Embryonic facial prominence (tissue), 1 donor: ENCODE measurements at regions not wholly inside any gene's neighbourhood (a gene's known extent, or its start where the extent isn't known, plus 50 kb on each side); places are given as distances from the start of the nearest gene placed in this dataset.
"Not testable (repeated sequence)": the region's sequence is repeated elsewhere in the genome, so short reads cannot be mapped to it uniquely, and the experiment has no call there.

Experiments used
- DNase-seq: peaks from one replicate; pipeline ENCODE4 v3.0.0-alpha.2; 2016; ENCODE audit errors: extremely low spot score

DNA sequence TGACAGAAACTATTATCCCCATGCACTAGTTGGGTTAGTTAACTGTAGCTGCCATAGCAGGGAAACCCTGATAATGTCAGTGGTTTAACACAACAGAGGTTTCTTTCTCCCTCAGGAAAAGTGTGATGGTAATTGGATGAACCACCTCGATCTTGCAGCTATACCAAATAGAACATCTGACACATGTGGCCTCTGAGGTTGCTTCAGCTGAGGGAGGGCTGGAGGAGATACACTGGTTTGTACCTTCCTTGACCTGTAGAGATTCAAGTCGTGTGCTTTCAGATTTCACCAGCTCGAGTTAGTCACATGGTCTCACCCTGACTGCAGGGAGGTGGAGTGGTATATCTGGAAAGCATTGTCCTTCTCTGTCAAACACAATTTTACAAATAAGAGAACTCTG, 147.2 kb upstream of the SFRP2 start:
- no peak for DNase-seq

DNA sequence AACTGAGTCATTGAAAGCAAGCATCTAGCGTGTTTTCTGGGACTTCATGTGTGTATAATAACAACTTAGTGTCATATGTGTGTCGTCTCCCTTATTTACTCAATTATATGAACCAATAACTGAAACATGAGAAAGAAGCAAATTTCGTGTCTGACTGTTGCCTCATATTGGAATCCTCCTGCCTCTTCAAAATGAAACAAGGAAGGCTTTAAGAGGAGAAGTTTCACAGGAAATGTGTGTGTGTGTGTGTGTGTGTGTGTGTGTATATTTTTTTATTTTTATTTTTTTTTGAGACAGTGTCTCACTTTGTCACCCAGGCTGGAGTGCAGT, 145.8 kb upstream of the SFRP2 start:
- DNase-seq: no peak

DNA sequence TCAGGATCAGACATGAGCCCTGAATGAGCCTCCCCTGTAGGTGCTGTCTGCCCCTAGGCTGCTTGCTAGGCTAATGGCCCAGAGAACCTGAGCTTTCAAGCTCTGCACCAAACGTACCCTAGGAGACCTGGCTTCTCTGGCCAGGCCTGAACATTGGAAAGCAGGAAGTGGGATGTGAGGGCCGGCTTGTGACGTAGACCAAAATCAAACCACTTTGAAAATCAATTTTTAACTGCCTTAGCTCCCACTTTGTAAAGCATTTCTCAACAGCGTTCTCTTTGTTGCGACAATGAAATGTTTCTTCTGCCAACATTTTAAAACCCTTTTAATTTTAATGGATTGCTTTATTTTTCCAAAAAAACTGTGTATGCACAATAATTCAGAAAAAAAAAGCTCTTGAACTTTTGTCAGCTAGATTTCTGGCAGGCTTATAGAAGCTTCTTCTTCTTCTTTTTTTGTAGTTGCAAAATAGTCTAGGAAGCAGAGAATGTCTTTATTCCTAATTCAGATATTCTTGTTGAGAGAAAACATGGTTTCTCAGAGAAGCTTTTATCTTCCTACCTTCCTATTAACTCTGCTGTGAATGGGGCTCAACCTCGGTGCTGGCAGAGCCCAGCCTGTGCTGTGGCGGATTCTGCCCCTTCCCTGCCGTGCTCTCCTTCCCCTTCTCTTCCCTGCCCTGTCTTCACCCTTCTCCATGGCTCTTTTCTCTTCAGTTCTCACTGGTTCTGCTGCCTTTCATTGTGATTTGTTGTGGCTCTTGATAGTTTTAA, 145.2 kb upstream of the SFRP2 start:
- DNase-seq: no peak

DNA sequence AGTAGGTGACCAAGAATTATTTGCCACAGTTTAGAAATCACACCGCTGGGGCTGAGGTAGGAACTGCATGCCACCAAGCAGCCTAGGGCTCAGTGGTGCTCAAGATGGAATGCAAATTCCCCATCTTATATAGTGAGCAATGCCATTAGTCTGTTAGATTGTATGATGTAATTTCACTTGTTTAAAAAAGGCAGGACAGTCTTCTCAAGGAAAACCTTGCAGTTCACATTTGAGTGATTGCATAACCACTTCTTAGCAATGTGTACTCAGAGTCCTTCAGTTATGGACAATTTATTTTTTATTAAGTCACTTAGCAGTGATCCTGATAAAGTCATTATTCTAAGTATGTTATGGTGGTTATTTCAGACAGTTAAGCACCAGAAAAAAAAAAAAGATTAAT, 142.9 kb upstream of the SFRP2 start:
- no peak for DNase-seq

DNA sequence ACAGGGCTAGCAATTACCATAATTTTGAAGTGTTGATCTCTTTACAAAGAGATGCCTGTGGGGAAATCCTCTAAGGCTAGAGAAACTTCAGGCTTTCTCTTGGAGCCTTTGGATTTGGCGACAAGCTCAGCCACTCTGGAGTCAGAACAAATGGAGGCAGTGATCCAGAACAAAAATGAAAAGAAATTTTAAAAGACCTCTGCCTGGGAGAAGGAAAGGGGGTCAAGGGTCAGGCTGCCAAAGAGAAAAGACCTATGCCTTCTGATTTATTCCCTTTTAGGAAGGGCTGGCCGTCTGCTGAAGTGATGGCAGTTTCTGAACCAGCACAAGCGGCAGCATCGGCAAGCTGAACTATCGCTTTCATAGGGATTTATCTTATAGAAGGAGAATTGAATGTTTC, 140.8 kb upstream of the SFRP2 start:
- DNase-seq: no peak

DNA sequence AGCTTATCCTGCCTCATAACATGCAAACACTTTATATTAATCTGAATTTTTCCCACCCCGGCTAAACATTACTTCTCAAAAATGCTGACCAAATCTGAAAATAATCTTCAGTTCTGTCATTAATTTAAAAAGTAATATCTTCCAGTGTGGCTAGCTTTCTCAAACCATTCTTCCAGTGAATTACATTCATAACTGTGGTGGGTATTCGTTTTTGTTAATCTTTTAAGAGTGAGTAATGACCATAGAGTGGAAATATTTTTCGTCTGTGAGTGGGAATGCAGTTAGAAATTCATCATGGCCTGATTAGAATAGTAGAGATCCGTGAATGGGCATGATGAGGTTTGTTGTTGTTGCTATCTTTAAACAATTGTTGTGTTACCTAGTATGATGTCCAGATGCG, 138.6 kb upstream of the SFRP2 start:
- no peak for DNase-seq

DNA sequence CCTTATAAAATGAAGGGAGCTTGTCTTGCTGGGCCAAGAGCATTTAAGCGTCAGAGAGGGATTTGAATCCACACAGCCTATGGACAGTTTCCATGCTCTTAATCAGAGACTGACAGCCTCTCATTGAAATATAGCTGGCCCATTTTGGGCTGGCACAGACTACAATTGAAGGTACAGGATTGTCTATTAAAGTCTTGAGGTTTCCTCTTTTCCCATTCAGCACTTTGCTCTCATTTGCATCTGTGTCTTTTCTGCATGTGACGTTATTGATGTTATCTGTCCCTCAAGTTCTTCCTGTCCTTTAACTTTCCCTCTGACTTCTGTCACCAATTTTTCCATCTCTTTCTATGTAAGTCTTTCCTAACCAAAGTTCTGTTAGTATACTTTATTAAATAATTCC, 133.3 kb upstream of the SFRP2 start:
- DNase-seq: no peak

DNA sequence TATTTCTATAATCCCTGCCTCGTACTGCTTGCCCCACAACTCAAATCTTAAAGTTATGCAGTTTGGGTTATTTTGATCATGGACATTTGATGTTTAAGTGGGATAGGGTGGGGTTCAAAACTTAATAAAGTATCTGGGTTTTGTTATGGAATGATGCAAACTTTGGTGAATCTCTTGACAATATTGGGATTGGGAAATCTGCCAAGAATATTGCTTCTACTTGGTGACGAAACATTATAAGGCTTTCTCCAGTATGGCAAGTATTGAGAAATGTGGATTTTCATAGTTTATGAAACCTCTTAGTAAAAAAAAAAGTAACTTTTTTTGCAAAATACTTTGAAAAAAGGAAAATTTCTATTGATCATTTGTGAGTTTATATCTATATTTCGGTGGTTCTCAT, 130.8 kb upstream of the SFRP2 start:
- no peak for DNase-seq

DNA sequence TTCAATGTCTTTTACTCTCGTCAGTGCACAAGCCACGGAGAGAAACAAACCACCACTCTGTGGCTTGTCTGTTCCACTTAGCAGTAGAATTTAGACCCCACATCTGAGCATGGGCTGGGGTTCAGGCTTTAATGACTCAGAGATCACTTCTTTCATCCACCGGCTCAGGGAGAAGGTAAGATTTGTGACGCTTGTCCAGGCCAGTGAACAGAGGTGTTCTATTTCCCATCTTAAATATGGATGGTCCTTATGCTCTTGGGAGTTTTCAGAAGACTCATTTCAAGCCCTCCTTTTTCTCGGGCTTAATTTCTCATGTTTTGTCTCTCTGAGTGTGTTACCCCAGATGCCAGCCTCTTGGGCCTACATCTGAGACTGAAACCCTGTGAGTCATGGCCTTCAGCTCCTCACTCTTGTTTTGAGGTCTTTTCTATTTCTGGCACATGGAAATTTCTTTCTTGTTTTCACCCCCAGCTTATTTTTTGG, 127.4 kb upstream of the SFRP2 start:
- no peak for DNase-seq

DNA sequence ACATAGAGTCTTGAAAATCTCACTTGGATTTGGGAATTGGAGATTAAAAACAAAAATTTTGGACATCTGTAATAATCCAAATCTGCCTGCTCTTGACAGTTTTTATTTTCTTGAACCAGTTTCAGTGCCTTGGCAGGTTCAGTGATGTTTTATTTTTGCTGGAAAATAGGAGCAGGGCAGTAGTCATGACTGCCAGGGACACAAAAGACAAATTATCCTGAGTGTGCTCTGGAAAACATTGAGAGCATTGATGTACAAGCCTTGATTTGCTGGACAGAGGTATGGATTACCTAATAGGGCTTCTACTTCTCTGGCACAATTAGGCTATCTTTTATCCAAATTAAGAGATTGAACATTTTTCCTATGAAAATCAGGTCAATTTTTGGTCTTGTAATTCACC, 123.4 kb upstream of the SFRP2 start:
- no peak for DNase-seq

DNA sequence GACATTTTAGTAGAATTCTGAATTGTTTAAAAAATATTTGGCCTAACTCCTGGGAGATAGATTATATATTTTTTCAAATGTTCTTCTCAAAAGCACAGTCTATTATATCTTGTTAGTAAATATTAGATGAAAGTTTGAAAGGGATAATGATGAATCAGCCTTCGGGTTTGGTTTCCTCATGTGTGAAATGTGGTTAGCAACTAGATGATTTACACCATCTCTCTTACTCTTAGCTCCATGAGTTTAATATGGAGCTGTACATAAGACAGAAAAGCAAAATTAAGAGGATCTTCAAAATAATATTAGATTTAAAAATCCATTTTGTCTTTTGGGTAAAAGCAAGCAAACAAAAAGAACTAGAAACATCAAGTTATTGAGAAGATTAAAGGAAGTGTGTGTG, 120.8 kb upstream of the SFRP2 start:
- DNase-seq: no peak

DNA sequence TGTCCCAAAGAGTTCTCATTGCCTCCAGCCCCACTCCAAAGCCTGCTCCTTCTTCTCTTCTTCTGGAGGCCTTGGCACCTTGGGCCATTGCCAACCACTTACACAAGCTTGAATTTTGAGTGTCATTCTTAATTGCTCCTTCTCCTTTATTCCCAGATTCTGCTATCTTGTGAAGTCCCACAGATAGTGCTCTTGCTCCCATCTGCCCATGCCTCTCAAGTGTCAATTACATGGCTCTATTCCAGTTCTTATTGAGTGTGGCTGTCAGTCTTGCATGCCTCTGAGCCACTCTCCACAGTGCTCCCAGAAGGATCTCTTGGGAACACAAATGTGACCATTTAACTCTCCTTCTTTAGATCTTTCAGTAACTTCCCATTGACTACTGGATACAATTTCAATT, 117.3 kb upstream of the SFRP2 start:
- DNase-seq: no peak

DNA sequence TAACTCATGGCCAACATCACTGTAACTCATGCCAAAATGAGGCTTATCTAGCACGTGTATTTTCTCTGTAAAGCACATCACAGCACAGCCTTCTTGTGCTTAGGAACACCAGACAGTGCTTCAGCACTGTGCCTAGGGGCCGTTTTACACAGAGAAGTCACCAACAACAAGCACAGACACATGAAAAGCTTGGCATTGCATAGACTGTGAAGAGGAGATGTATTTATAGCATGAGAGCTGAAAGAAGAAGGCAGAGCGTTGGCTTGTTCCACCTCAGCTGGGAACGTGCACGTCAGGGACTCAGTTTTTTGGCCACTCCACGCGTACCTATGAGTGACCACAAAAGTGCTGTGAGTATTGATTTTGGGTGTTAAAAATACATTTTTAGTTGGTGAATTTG, 116.3 kb upstream of the SFRP2 start:
- DNase-seq: no peak

DNA sequence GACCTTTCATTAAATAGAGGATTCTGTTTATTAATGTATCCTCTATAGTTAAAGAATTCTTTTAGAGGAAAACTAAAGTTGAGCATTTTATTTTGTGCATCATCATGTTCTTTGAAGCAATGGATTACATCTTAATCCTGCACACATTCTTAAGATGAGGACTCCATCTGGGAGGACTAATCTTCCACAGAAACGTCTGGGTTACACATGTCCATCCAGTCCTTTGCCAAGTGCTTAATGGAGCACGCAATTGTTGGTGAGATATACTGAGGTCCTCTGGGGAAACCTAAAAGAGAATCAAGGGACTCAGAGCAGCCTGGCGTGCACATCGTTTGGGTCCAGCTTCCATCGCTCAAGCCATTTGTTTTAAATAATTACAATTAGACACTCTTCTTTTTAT, 115.1 kb upstream of the SFRP2 start:
- no peak for DNase-seq

DNA sequence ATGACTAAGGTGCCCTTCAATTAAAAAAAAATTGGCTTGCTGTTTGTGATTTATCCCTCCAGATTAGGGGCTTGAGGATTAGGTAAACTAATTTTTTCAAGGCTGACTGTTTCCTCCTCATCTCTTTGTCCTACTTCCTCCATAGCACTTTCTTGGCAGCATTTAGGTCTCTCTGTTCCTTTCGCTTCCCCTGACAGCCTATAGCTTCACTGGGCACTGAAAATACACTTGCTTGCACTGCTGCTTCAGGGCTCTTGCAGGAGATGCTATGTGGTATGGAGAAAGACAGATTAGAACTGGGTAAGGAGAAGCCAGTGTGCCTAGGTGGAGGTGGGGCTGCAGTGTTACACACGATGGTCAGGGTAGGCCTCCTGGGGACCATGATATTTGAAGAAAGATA, 112.3 kb upstream of the SFRP2 start:
- DNase-seq: no peak

DNA sequence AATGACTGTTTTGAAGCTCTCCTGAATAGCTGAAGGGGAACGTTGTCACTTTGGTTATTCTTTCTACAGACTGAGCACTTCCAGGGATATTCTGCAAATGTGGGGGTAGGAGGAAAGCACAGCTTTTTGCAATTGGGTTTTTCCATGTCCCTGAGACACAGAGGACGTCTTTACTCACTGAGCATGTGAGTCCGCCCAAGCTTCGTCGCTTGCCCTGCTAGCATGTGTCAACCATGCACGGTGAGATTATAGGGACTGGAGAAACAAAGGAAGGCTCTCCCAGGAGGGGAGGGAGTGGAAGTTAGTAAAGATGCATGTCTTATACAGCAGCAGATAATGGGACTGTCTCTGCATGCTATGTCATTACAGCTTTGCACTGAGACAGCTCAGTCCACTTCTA, 111.5 kb upstream of the SFRP2 start:
- no peak for DNase-seq

DNA sequence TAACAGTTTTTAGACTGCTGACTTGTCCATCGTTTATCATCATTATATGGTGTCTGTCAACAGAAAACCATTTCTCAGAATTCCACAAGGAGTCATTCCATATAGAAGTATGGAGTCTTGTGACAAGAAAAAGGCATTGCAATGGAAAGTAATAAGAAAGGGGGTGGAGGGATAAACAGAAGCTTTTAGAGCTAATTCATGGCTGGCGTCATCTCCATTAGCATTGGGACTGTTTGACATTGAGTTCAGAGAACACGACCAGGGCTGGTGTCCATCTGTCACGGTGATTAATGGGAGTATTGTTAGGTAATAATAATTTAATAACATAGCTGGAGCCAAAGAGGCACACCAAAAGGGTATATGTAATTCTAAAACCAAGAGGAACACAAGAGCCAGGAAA, 101.9 kb upstream of the SFRP2 start:
- no peak for DNase-seq

DNA sequence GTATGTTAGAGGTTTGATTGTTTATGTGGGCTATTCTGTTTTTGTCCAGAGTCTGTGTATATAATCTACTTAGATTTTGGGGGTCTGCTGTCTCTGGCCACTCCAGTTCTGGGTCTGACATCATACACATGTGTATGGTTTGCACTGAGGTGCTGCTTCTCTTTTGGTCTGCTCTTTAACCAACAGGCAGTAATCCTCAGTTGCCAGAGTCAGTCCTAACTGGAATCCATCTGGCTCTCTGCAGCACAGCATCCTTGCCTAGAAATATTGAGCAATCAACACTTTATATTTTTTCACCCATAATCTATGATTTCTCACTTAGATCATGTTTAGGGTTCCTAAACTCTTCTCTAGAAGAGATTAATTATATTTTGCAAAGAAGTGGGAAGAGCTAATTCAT, 98.3 kb upstream of the SFRP2 start:
- DNase-seq: no peak

DNA sequence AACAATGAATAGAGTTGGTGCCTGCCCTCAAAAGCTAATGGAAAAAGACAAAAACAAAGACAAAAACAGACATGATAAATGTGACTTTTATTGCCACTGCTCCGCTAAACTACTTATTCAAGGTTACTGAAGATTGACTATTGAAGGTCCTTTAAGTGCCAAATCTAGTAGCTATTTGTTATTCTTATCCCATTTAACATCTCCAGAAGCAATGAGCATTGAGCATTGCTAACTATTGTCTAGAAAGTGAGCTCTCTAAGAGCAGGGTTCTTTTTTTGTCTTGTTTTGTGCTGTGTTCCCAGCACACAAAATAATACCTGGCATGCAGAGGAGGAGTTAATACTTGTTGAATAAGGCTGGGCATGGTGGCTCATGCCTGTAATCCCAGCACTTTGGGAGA, 95.4 kb upstream of the SFRP2 start:
- DNase-seq: no peak

DNA sequence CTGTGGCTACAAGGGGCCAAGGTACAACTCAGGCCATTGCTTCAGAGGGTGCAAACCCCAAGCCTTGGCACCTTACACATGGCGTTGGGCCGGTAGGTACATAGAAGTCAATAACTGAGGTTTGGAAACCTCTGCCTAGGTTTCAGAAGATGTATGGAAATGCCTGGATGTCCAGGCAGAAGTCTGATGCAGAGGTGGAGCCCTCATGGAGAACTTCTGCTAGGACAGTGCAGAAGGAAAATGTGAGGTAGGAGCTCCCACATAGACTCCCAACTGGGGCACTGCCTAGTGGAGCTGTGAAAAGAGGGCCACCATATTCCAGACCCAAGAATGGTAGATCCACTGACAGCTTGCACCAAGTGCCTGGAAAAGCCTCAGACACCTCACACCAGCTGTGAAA, 92.1 kb upstream of the SFRP2 start:
- no peak for DNase-seq

DNA sequence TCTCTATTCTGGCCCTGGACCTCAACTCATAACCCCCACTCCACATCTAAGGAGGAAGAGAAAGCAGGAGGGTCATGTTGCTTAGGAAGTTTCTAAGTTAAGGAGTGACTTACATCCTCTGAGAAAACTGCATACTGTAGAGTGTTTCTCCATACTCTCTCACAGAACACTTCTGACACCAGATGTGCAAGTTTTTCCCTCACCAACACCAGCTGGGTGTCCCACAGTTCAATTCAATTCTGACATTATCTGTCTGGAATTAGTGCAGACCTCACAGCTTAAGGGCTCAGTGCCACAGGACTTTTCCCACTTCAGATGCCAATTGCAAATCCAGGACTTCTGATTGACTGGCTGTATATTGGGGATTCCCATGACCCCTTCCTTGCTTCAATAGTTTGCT, 89.0 kb upstream of the SFRP2 start:
- no peak for DNase-seq

DNA sequence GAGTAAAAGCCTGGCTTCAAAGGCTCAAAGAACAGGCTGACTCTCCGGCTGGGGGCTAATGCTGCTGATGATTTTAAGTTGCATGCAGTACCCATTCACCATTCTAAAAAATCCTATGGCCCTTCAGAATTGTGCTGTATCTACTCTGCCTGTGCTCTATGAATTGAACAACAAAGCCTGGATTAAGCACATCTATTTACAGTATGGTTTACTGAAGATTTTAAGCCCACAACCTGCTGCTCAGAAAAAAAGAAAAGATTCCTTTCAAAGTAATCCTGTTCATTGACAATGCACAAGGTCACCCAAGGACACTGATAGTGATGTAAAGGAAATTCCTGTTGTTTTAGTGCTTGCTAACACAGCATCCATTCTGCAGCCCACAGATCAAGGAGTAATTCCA, 84.9 kb upstream of the SFRP2 start:
- DNase-seq: no peak

DNA sequence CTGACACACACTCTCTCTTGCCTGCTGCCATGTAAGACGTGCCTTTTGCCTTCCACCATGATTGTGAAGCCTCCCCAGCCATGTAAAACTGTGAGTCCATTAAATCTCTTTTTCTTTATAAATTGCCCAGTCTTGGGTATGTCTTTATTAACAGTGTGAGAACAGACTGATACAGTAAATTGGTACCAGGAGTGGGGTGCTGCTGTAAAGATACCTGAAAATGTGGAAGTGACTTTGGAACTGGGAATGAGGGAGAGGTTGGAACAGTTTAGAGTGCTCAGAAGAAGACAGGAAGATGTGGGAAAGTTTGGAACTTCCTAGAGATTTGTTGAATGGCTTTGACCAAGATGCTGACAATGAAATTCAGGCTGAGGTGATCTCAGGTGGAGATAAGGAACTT, 77.9 kb upstream of the SFRP2 start:
- DNase-seq: not testable (repeated sequence)

DNA sequence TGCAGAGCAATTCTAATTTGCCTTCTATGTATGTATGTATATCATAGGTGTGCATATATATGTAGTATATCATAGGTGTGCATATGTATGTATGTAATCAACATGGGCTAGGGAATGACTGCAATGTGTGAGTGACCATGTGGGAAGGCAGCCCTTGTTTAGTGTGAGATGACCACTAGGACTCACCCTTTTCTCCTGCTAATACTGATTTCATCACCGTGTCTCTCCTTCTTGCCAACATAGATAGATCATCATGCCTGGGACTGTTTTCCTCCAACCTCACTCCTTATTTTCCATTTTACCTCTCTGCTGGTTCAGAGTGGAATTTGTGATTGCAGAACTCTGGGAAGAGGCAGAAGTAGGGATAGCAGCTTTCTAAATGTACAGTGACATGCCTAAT, 63.6 kb upstream of the SFRP2 start:
- DNase-seq: no peak
